ENCODE measurements at regions not wholly inside any gene's neighbourhood (a gene's known extent, or its start where the extent isn't known, plus 50 kb on each side); places are given as distances from the start of the nearest gene placed in this dataset.

DNA sequence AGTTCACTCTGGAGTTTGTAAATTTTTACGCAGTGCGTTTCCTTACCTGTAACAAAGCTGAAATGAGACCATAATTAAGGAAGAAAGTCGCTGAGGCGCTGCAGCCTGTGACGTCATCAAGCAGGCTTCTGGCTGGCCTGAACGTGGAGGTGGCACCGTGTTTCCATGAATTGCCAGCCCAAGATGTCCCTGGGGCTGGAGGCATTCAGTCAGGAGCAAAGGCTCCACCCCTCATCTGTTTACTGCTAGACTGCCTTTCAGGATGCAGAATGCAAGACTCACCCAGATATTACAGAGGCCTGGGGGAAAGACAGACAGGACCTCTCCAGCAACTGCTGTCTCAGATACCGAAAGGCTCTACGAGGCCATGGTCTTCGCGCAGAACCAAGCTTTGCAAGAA, 424.6 kb downstream of the TSHZ3 start:
- intact Hi-C loops (cut with DNase I): no loop called here
- TF ChIP-seq, protein P1, sequence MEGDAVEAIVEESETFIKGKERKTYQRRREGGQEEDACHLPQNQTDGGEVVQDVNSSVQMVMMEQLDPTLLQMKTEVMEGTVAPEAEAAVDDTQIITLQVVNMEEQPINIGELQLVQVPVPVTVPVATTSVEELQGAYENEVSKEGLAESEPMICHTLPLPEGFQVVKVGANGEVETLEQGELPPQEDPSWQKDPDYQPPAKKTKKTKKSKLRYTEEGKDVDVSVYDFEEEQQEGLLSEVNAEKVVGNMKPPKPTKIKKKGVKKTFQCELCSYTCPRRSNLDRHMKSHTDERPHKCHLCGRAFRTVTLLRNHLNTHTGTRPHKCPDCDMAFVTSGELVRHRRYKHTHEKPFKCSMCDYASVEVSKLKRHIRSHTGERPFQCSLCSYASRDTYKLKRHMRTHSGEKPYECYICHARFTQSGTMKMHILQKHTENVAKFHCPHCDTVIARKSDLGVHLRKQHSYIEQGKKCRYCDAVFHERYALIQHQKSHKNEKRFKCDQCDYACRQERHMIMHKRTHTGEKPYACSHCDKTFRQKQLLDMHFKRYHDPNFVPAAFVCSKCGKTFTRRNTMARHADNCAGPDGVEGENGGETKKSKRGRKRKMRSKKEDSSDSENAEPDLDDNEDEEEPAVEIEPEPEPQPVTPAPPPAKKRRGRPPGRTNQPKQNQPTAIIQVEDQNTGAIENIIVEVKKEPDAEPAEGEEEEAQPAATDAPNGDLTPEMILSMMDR (IDR thresholded peaks at IDR 0.05): no peak
- no peak for DNase-seq
- WGBS, 2 donors: 72 to 75% methylated on average over 11 of the region's 11 CpGs
- Histone ChIP-seq H3K27me3 (peaks cover 0 to 44% (median 21%) of the 10 kb centered on the region in 7 donors), H3K4me1 (no peaks in the 10 kb centered on the region), H3K4me3 (no peak overlapping the region), H3K27ac (no peak overlapping the region), H3K9me3 (peaks cover 0 to 14% (median 7%) of the 10 kb centered on the region in 11 donors), H3K36me3 (no peaks in the 10 kb centered on the region)
- no peak for ATAC-seq

GRCh38 chr19:30924069-30924636, 425.1 kb downstream of the TSHZ3 start:
- DNase-seq (no peak), ATAC-seq (no peak)
- intact Hi-C loops (cut with DNase I): no loop called here
- WGBS, 2 donors: 57 to 64% methylated on average over 11 of the region's 11 CpGs
- Histone ChIP-seq H3K27me3 (peaks cover 0 to 48% (median 22%) of the 10 kb centered on the region in 7 donors), H3K27ac (no peak overlapping the region), H3K36me3 (no peaks in the 10 kb centered on the region), H3K9me3 (peaks cover 0 to 14% (median 7%) of the 10 kb centered on the region in 11 donors), H3K4me3 (no peak overlapping the region), H3K4me1 (no peaks in the 10 kb centered on the region)
- TF ChIP-seq, protein P1 (IDR thresholded peaks at IDR 0.05): no peak

DNA sequence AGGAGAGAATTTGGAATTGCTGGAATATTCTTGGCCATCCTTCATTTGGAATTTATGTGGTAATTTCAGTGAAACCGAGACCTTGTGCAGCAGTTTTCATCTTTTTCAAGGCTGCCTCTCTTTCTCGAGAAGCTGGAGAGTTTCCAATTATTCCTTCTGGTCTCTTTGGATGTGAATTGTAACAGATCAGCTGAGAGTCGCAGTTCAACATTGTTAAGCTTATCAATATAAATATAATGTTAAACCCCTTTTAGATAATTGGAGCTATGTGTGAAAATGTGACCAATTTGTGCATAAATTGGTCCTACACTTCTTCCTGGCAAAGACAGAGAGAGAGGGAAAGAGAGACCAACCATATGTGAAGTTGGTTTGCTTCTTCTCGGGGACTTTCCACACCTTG, 425.6 kb downstream of the TSHZ3 start:
- TF ChIP-seq, protein P1 (IDR thresholded peaks at IDR 0.05): no peak
- H3K4me3 ChIP-seq: no peak overlapping the region
- H3K27me3 ChIP-seq: peaks cover 0 to 50% (median 24%) of the 10 kb centered on the region in 7 donors
- H3K27ac ChIP-seq: no peak overlapping the region
- no peak for DNase-seq
- H3K36me3 ChIP-seq: no peaks in the 10 kb centered on the region
- H3K4me1 ChIP-seq: no peaks in the 10 kb centered on the region
- WGBS, 2 donors: 72 to 76% methylated on average over 4 of the region's 4 CpGs
- H3K9me3 ChIP-seq: peaks cover 0 to 9% (median 3%) of the 10 kb centered on the region in 11 donors
- ATAC-seq: no peak
- intact Hi-C loops (cut with DNase I): no loop called here

DNA sequence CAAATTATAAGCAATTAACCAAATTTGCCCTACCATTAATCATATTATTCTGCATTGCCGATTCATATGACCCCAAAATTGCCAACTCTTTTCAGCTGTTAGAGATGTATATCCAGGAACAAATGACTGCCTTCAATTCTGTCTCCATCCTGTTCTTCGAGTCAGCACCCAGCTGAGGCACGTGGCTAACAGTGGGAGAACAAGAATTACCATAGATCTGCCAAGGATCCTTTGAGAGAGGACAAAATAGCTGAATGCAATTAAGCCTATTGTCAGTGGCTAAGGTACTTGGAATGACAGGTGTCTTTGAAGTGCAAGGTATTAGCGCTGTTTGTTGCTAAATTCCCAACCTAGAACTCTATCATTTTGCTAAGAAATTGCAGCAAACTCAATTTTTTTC, 426.1 kb downstream of the TSHZ3 start:
- Histone ChIP-seq H3K27ac (no peak overlapping the region), H3K27me3 (peaks cover 0 to 50% (median 24%) of the 10 kb centered on the region in 7 donors), H3K4me3 (no peak overlapping the region), H3K4me1 (no peaks in the 10 kb centered on the region), H3K36me3 (no peaks in the 10 kb centered on the region), H3K9me3 (peaks cover 0 to 4% (median 0%) of the 10 kb centered on the region in 11 donors)
- ATAC-seq (no peak), DNase-seq (no peak)
- 64 to 65% methylated on average over 4 of the region's 4 CpGs for WGBS, 2 donors
- TF ChIP-seq, protein P1 (IDR thresholded peaks at IDR 0.05): no peak
- intact Hi-C loops (cut with DNase I): no loop called here
